GM10248 (cell line): ENCODE measurements at regions not wholly inside any gene's neighbourhood (a gene's known extent, or its start where the extent isn't known, plus 50 kb on each side); places are given as distances from the start of the nearest gene placed in this dataset.

Source experiments
- CTCF ChIA-PET: fragments of 300-600 bp; sonication (Branson Sonifier 250); formaldehyde crosslinking; extraction: SDS; loops from one replicate; lab custom pipeline; 2021; ENCODE audit warnings: antibody characterized with exemption; lab: Yijun Ruan, JAX
- POLR2A ChIA-PET: fragments of 350-650 bp; sonication (Branson Sonifier 250); formaldehyde crosslinking; extraction: SDS; loops from one replicate; lab custom pipeline; 2020; ENCODE audit warnings: antibody characterized with exemption; lab: Yijun Ruan, JAX
- DNase-seq: peaks from one replicate; pipeline ENCODE4 v3.0.0; 2012; ENCODE audit errors: extremely low spot score
- TF ChIP-seq, protein P1 (sequence below): IDR thresholded peaks from 2 replicates; pipeline ENCODE4 v1.5.1; 2012; ENCODE audit warnings: mild to moderate bottlenecking, low read depth; ENCODE audit errors: extremely low read depth, missing control alignments, control extremely low read depth

DNA sequence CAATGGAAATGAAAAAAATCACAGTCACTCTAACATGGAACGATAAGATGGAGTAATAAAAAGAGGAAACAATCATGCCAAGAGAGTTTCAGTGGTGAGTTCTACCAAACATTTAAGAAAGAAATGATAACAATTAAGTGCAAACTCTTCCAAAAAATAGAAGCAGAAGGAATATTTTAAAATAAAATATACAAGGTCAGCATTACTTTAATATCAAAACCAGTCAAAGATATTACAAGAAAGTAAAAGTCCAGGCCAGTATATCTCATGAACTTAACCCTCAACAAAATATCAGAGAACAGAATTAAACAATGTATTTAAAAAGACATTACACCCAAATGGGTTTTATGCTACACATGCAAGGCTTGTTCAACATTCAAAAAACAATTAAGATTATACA, 829.4 kb downstream of the TRIB2 start:
- POLR2A ChIA-PET, result no interaction called here
- TF ChIP-seq, protein P1, sequence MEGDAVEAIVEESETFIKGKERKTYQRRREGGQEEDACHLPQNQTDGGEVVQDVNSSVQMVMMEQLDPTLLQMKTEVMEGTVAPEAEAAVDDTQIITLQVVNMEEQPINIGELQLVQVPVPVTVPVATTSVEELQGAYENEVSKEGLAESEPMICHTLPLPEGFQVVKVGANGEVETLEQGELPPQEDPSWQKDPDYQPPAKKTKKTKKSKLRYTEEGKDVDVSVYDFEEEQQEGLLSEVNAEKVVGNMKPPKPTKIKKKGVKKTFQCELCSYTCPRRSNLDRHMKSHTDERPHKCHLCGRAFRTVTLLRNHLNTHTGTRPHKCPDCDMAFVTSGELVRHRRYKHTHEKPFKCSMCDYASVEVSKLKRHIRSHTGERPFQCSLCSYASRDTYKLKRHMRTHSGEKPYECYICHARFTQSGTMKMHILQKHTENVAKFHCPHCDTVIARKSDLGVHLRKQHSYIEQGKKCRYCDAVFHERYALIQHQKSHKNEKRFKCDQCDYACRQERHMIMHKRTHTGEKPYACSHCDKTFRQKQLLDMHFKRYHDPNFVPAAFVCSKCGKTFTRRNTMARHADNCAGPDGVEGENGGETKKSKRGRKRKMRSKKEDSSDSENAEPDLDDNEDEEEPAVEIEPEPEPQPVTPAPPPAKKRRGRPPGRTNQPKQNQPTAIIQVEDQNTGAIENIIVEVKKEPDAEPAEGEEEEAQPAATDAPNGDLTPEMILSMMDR, result no peak

DNA sequence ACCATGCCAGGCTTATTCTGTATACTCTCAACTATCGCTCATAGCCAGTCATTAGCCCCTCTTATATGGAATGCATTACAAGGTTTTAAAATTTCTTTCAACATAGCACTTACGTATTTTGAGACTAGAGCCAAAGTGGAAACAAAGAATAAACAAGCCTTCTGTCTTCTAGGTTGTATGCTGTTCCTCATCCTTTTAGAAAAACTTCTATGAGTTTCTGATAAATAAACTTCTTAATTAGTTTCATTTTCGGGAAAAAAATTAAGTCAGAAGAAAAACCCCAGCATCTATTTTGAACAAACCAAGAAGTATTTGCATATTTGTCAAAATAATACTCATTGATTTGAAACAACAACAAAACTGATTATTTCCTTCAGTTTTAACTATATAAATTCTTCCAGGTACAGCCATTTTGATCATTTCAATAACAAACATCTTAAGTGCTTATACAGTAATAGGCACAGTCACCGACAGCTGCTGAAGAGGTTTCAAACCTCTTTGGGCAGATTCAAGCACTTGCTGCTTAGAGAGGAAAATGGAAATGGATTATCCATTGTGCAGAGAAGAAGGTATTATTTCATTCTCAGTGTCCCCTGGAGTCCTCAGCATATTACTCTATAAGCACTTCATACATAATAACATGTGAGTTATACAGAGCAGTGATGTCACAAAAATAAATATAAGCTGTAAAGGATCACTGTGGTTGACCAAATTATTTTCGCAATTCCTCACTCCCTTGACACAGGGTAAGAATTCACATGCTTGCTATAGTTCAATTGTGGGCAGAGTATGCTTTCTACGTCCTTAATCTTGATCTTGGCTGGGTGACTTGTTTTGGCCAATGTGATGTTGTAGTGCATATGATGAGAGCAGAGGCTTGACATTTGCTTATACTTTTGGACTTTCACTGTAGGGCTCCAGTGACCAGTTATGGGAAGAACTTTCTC, 833.8 kb downstream of the TRIB2 start:
- POLR2A ChIA-PET, result no interaction called here
- no peak for DNase-seq
- CTCF ChIA-PET, result interaction anchor here (1.3 kb wide), 1 partner anchor 15 kb away, joined by 3 read pairs; no protein-coding TSS in a partner anchor
- TF ChIP-seq, protein P1, result no peak

More for the DNA sequence above, 829.4 kb downstream of the TRIB2 start:
- CTCF ChIA-PET, result interaction anchor here (0.9 kb wide), 1 partner anchor 23 kb away, joined by 3 read pairs; no protein-coding TSS in a partner anchor
- no peak for DNase-seq

DNA sequence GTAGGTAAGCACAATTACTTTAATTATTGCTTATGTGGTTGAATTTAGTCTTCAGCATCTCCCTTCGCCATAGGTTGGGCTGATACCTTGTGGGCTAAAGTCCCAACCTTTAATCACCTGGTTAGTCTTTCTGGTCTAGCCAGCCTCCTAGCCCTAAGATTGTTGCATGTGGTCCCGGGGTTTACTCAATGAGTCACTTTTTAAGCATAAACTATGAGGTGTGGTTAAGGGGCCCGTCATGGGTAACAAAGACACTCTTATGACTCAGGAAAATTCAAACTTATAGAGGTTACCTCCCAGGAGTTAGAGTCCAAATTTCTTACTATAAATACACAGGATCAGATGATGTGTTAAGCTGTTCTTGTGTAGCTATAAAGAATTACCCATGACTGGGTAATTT, 841.6 kb downstream of the TRIB2 start:
- ChIA-PET CTCF (interaction anchor here (1.8 kb wide), 1 partner anchor 8 kb away, joined by 4 read pairs; no protein-coding TSS in a partner anchor), POLR2A (no interaction called here)
- no peak for DNase-seq
- TF ChIP-seq, protein P1, result no peak

DNA sequence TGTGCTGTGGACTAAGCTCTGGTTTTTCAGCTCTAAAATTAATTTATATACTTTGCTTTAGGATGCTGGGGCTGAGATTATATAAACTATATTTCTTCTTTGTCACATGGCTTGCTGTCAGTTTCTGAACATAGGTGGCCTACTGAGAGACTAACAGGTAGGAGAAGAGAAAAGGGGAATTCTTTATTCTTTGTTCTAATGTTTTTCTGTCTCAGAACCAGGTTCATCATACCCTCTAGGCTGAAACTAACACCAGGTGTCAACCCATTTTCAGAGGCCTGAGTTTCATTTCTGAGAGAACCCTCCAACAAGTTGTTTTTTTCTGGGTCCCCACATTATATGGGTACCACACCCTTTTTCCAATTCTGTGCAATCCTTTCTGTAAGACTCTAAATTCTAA, 843.6 kb downstream of the TRIB2 start:
- ChIA-PET POLR2A (no interaction called here), CTCF (no interaction called here)
- TF ChIP-seq, protein P1, result no peak
- no peak for DNase-seq

DNA sequence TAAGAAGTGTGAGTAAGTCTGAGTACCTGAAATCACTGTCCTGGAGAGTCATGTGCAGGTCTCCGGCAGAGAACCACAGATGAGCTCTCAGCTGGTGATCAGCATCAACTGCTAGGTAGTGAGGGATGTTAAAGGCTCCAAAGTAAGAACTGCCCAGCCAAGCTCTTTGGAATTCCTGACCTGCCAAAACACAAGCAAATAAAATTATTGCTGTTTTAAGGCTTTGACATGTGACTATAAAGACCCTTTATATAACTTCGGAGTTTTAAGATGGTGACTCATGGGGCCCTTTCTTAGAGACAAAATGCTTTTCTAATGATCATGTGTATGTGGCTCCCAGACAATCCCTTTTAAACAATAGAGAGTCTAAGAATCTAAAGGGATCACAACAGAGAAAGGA, 855.7 kb downstream of the TRIB2 start:
- ChIA-PET POLR2A (no interaction called here), CTCF (interaction anchor here (0.7 kb wide), 1 partner anchor 18 kb away, joined by 3 read pairs; no protein-coding TSS in a partner anchor)
- DNase-seq, result no peak
- TF ChIP-seq, protein P1, result no peak

DNA sequence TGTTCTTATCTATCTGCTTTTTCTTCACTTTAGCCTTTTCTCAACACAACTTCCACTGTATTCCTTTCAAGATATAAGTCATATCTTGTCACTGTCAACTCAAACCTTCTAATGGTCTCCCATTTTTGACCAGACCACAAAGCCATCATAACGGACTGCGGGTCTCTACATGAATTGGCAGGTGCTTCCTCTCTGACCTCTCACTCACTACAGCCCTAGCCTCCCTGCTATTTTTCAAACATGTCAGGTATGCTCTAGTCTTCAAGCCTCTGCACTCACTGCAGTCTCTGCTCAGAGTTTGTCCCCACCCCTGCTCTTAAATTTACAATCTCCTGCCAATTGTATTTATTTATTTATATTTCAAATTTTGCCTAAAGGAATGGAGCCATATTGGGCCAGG, 858.1 kb downstream of the TRIB2 start:
- TF ChIP-seq, protein P1, result no peak
- CTCF ChIA-PET, result no interaction called here
- POLR2A ChIA-PET, result no interaction called here
- DNase-seq, result no peak
